Astrocyte of the cerebellum (primary cell): ENCODE measurements at regions not wholly inside any gene's neighbourhood (a gene's known extent, or its start where the extent isn't known, plus 50 kb on each side); places are given as distances from the start of the nearest gene placed in this dataset.
"Not testable (repeated sequence)": the region's sequence is repeated elsewhere in the genome, so short reads cannot be mapped to it uniquely, and the experiment has no call there.

Source experiments
- DNase-seq: peaks from one replicate; pipeline ENCODE4 v3.0.0-alpha.2; 2011; ENCODE audit warnings: low read depth
- H3K4me3 ChIP-seq: 2 replicates; pipeline ENCODE4 v1.5.1; 2011; ENCODE audit warnings: mild to moderate bottlenecking, low read depth, low read length, moderate library complexity
- in situ Hi-C: cut with HindIII; loops from 2 replicates; pipeline ENCODE4 v1.10.0; 2017; ENCODE audit warnings: low sequenced_read_pairs
- TF ChIP-seq, protein P1 (sequence below): IDR thresholded peaks from 2 replicates; pipeline ENCODE4 v1.5.1; 2012; ENCODE audit warnings: low read length, low read depth, moderate library complexity, mild to moderate bottlenecking; ENCODE audit errors: missing control alignments

DNA sequence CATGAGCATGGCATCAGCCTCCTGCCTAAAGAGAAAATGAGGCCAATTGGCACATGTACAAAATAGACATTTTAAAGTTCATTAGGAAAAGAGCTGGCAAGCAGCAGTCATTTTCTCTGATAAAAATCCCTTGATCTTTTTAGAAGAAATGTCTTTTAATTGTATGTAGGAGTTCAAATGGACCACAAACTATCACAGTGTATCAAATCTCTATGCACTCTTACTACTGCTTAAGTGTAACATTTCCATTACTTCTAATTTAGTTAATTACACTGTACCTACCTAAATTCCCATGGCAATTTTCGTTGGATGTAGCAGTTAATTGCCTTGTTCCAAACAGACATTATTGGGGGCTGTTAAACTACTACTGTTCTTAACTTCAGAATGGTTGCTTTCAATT, 233.7 kb upstream of the TECRL start:
- H3K4me3 ChIP-seq, result no peak overlapping the region
- in situ Hi-C loops, result no loop called here
- DNase-seq, result no peak
- TF ChIP-seq, protein P1, sequence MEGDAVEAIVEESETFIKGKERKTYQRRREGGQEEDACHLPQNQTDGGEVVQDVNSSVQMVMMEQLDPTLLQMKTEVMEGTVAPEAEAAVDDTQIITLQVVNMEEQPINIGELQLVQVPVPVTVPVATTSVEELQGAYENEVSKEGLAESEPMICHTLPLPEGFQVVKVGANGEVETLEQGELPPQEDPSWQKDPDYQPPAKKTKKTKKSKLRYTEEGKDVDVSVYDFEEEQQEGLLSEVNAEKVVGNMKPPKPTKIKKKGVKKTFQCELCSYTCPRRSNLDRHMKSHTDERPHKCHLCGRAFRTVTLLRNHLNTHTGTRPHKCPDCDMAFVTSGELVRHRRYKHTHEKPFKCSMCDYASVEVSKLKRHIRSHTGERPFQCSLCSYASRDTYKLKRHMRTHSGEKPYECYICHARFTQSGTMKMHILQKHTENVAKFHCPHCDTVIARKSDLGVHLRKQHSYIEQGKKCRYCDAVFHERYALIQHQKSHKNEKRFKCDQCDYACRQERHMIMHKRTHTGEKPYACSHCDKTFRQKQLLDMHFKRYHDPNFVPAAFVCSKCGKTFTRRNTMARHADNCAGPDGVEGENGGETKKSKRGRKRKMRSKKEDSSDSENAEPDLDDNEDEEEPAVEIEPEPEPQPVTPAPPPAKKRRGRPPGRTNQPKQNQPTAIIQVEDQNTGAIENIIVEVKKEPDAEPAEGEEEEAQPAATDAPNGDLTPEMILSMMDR, result no peak

DNA sequence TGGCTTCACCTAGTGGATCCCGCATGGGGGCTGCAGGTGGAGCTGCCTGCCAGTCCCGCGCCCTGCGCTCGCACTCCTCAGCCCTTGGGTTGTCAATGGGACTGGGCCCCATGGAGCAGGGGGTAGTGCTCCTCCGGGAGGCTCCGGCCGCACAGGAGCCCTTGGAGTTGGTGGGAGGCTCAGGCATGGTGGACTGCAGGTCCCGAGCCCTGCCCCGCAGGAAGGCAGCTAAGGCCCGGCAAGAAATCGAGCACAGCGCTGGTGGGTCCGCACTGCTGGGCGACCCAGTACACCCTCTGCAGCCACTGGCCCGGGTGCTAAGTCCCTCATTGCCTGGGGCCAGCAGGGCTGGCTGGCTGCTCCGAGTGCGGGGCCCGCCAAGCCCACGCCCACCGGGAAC, 231.2 kb upstream of the TECRL start:
- H3K4me3 ChIP-seq, DNase-seq, in situ Hi-C loops: not testable (repeated sequence)

DNA sequence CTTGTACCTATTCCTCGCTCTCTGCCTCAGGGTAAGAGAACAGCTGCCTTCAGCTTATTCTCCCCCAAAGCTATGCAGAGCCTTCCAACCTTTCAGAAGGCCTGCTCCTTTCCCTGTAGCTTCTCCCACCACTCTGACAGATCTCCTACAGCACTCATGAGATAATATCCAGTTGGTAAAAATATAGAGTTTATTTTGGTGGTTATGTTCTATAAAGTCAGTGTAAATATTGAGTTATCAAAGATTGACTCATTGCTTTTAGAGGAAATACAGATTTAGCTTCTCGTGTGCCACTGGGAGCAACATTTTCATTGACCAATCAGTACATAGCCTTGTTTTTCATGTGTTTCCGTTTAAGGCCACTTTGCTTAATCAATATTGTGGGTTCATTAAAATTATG, 216.2 kb upstream of the TECRL start:
- in situ Hi-C loops, result no loop called here
- TF ChIP-seq, protein P1, result no peak
- H3K4me3 ChIP-seq, result no peak overlapping the region
- DNase-seq, result no peak

DNA sequence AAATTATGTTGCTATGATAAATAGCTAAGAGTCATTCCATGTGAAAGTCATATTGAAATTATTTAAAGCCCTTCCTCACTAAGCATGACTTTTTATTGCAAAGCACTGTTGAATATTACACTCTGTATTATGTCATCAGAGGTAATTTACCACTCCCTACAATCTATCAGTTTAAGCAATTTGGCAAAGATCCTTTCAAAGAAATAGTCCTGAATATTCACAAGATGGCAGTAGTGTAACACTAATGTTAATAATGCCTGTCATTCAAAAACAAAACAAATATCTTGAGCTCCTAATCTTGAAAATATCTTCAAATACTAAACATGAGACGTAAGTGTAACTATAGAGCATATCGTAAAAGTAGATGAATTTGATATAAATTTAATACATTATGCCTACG, 208.6 kb upstream of the TECRL start:
- TF ChIP-seq, protein P1, result no peak
- no peak overlapping the region for H3K4me3 ChIP-seq
- DNase-seq, result peak; percentile 6
- in situ Hi-C loops, result no loop called here

DNA sequence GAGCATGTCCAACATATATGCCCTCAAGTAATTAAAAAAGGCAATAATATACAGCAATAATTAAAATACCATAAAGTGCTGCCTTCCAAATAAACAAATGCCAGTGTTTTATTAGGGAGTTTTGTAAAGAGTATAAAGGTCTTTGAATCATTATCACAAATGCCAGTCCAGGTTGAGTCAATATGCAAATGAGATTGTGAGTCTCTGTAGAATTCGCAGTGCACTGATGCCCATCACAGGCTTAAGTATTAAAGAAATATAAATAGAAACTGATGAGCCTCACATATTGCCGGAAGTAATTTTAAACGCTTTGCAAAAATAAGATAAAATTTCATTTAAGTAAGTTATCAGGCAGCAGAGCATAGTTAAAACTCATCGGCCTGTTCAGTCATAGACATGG, 205.0 kb upstream of the TECRL start:
- DNase-seq, result no peak
- H3K4me3 ChIP-seq, result no peak overlapping the region
- TF ChIP-seq, protein P1, result no peak
- in situ Hi-C loops, result no loop called here

DNA sequence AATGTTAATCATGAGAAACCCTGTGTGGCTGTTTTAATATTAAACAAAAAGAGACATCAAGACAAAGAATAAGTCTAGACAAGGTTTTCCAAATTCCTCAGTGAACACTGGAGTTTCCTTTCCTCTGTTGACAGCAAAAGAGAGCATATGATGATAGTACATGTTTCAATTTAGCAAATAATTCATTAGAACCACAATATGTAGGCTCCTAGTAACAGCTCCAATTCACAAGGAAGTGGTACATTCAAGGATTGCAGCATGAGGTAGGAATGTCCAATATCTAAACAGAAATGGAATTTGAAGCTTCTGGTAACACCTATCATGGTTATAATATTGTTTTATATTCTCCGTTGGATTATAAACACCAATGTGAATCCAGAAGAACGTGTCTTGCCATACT, 203.8 kb upstream of the TECRL start:
- in situ Hi-C loops, result no loop called here
- DNase-seq, result no peak
- no peak overlapping the region for H3K4me3 ChIP-seq
- TF ChIP-seq, protein P1, result no peak

DNA sequence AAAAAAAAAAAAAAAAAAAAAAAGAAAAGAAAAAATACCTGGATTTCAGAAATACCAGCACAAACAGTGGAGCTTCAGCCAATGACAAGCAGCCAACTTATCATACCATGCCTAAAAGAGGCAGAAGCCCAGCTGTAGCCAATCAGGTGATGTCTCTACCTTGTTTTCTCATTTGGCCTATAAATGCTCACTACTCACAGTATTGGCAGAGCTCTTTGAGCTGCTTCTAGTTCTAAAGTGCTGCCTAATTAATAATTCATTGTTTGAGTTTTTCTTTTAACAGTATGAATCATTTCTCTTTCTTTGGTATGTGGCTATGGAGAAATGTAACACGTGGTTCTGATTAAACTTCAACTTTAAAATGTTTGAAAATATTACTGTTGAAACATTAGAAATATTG, 188.8 kb upstream of the TECRL start:
- H3K4me3 ChIP-seq, result no peak overlapping the region
- TF ChIP-seq, protein P1, result no peak
- DNase-seq, result peak; percentile 1
- in situ Hi-C loops, result no loop called here
